ENCODE measurements at regions not wholly inside any gene's neighbourhood (a gene's known extent, or its start where the extent isn't known, plus 50 kb on each side); places are given as distances from the start of the nearest gene placed in this dataset.

- TF ChIP-seq CTCF (IDR thresholded peaks at IDR 0.05; ENCODE audit: insufficient read depth, low read depth, low read length) = no peak
- no peak for TF ChIP-seq EZH2 (IDR thresholded peaks at IDR 0.05; ENCODE audit: insufficient read depth, low read length)
Measured at GRCh38 chr11:121842192-121842585, 273.8 kb downstream of the BLID start.

Data from astrocyte (in vitro differentiated cells and primary cell).